GM21528 (cell line): ENCODE measurements at regions not wholly inside any gene's neighbourhood (a gene's known extent, or its start where the extent isn't known, plus 50 kb on each side); places are given as distances from the start of the nearest gene placed in this dataset.
"Not testable (repeated sequence)": the region's sequence is repeated elsewhere in the genome, so short reads cannot be mapped to it uniquely, and the experiment has no call there.

ENCODE experiments used
- ATAC-seq: cut with Tn5 transposase; IDR thresholded peaks from one replicate; pipeline ENCODE4 v1.9.1; 2021; ENCODE audit warnings: mild to moderate bottlenecking, moderate library complexity; ENCODE audit not compliant: unreplicated experiment, low FRiP score

GRCh38 chr2:87685558-87685957, 62.3 kb upstream of the PLGLB2 start:
- ATAC-seq = not testable (repeated sequence)

DNA sequence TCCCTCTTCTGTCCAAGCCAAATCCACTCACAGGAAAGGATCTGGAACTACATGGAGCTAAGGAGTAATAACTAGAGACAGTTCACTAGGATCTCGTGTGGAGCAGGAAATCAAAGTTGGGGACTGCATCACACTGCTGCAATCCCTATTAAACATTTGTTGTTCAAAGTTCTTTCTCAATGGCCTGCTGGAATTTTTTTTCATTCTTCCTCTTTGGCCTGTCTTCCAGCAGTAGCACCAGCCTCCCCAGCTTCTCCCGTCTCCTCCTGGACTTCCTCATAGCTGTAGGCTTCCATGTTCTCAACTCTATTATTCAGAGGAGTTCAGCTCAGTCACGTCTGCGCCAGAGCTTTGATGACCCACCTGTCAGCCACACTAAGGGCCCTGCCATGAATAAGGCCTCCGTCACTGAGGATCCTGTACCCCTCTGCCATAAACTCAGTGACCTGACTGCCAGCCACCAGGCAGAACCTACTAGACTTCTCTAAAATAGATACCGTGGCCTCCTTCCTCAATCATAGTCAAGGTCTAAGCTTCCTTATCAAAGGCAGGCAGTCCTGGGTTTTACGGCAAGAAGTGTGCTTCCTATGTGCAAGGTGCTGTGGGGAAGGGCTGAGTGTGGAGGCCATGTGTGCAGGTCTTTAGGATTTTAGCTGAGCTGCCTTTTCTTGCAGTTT, 60.9 kb upstream of the PLGLB2 start:
- ATAC-seq = not testable (repeated sequence)

DNA sequence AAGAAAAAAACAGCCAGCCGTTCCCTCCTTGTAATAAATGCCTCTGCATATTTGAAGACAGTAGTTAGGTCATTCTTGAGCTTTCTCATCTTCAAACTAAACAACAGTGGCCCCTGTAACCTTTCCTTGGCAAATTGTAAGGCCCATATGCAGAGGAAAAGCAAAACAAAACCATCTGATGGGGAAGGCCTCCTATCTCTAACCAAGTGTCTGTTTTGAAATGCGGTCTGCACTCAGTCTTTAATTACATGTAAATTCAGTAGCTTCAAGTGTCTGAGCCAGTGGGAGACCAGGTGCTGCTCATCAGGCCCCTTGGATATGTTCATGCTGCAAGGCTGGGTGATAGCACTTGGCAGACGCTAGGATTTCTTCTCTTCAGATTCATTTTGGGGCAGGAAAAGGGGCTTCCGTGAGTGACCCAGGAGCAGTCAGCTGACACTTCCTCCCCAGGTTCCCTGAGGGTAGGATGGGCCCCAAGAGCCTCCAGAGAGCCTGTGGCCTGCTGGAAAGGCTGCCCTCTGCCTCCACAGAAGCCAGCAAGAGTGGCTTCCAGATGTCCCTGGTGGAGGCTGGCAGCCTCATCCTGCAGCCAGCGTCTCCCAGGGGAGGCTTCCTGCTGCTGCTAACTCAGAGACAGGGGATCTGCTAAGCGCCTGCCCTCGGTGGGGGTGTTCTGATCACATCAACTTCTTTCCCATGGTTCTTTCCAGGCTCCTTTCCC, 60.2 kb upstream of the PLGLB2 start:
- ATAC-seq = not testable (repeated sequence)

DNA sequence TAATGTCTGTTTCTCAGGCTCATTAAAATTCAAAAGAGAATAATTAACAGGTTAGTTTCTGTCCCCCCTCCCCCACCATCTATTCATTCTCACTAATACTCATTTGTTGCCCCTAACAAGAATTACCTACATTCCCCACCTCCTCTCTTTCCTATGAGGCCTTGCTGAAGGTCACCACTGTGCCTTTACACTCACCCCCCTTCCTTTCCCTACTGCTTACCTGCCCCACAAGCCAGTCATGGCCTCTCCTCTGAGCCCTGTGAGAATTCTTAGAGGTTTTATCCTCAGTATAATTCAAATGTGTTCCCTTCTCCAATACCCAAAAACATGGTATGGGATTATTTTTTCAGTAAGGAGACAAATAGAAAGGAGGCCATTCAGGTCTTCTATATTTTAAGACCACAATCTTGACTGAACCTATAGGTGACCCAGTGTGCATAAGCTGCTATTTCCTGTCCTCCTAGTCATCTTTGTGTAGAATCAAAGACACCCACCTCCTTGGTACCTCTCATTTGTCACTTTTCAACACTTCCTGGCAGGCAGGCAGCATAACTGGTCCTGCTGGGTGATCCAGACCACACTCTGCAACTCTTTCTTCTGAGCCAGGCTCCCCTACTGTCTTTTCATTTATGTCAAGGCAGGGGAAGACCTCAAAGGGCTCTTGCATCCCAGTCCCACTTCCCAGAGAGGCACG, 55.8 kb upstream of the PLGLB2 start:
- not testable (repeated sequence) for ATAC-seq

DNA sequence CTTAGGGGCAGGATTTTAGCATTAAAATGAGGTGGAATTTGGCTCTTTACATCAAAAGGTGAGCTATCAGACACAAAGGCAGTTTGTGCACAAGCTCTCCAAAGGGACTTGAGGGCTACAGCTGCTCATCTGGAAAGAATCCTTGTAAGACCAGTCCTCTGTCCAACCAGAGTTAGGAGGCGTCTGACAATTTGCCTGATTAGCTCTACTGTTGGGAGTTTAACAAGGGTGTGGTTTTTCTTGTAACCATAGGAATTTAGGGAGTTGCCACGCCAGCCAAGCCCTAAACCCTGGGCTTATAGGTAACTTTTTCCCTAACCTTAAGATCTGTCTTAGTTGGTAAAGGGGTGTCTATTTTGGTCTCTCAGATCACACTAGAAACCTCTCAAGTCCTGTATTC, 55.0 kb upstream of the PLGLB2 start:
- ATAC-seq = not testable (repeated sequence)

DNA sequence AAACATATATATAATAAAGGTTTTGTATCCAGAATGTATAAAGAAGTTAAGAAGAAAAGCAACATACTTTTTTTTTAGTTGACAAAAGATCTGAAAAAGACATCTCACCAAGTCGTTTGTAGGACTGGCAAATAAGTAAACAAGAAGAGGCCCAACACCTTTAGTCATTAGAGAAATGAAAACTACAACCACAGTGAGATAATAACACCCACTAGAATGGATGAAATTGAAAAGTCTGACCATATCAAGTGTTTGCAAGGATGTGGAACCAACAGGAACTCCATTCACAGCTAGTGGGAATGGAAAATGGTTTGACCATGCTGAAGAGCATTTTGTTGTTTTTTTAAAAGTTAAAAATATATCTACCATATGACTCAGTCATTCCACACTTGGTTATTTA, 54.0 kb upstream of the PLGLB2 start:
- ATAC-seq = not testable (repeated sequence)

GRCh38 chr2:87695596-87696323, 52.1 kb upstream of the PLGLB2 start:
- ATAC-seq = not testable (repeated sequence)
